ENCODE measurements at regions not wholly inside any gene's neighbourhood (a gene's known extent, or its start where the extent isn't known, plus 50 kb on each side); places are given as distances from the start of the nearest gene placed in this dataset.
A peak's percentile ranks its signal among the peaks of the same experiment; 100 is the strongest.
"Not testable (repeated sequence)": the region's sequence is repeated elsewhere in the genome, so short reads cannot be mapped to it uniquely, and the experiment has no call there.

- no peak for DNase-seq (ENCODE audit: low spot score)
- Histone ChIP-seq H3K27ac (peak overlapping the region; percentile 84 to 89), H3K4me3 (no peak overlapping the region)
- no peak for TF ChIP-seq CTCF (IDR thresholded peaks at IDR 0.05)
These were observed 126.8 kb upstream of the TMEM170B start for GRCh38 chr6:11410539-11411307.

- no peak for DNase-seq (ENCODE audit: low spot score)
- Histone ChIP-seq H3K4me3 (no peak overlapping the region), H3K27ac (peak overlapping the region in 1 of 2 donors; percentile 21)
- no peak for TF ChIP-seq CTCF (IDR thresholded peaks at IDR 0.05)
These were observed 128.2 kb upstream of the TMEM170B start for GRCh38 chr6:11409371-11409770.

GRCh38 chr6:11407414-11407813 is 130.1 kb upstream of the TMEM170B start:
- H3K27ac ChIP-seq: no peak overlapping the region
- TF ChIP-seq CTCF (IDR thresholded peaks at IDR 0.05): no peak
- DNase-seq (ENCODE audit: low spot score): no peak

GRCh38 chr6:11404838-11405237 is 132.7 kb upstream of the TMEM170B start:
- DNase-seq (ENCODE audit: low spot score): no peak
- Histone ChIP-seq H3K27ac (no peak overlapping the region), H3K4me3 (no peak overlapping the region)
- TF ChIP-seq CTCF (IDR thresholded peaks at IDR 0.05): no peak

More at GRCh38 chr6:11407414-11407813, 130.1 kb upstream of the TMEM170B start:
- H3K4me3 ChIP-seq: no peak overlapping the region

- Histone ChIP-seq H3K27ac (no peak overlapping the region), H3K4me3 (no peak overlapping the region)
- no peak for TF ChIP-seq CTCF (IDR thresholded peaks at IDR 0.05)
- DNase-seq (ENCODE audit: low spot score): no peak
These were observed 133.5 kb upstream of the TMEM170B start for GRCh38 chr6:11404081-11404480.

- no peak for DNase-seq (ENCODE audit: low spot score)
- no peak overlapping the region for H3K4me3 ChIP-seq
- no peak for TF ChIP-seq CTCF (IDR thresholded peaks at IDR 0.05)
- H3K27ac ChIP-seq: no peak overlapping the region
These were observed 134.4 kb upstream of the TMEM170B start for GRCh38 chr6:11403035-11403601.

- H3K4me3 ChIP-seq; DNase-seq (ENCODE audit: low spot score); H3K27ac ChIP-seq: not testable (repeated sequence)
These were observed 135.0 kb upstream of the TMEM170B start for GRCh38 chr6:11402581-11402980.

- not testable (repeated sequence) for DNase-seq (ENCODE audit: low spot score); H3K4me3 ChIP-seq; H3K27ac ChIP-seq
These were observed 135.6 kb upstream of the TMEM170B start for GRCh38 chr6:11401954-11402353.

Measured in coronary artery (tissue), 2 donors.